Activated CD8-positive, alpha-beta memory T cell treated with anti-CD3 and anti-CD28 coated beads, Interleukin-2, amount 10 ng/mL, durations not matched to agents 7 days and 5 days (primary cell): ENCODE measurements at regions not wholly inside any gene's neighbourhood (a gene's known extent, or its start where the extent isn't known, plus 50 kb on each side); places are given as distances from the start of the nearest gene placed in this dataset.

Source experiments
- ATAC-seq: fragments of 150-1000 bp; cut with Tn5 transposase; one replicate; pipeline ENCODE4 v1.10.0; 2021; ENCODE audit warnings: moderate library complexity
- CTCF ChIA-PET: fragments of 350-600 bp; sonication (Branson Sonifier 250); formaldehyde crosslinking; loops from one replicate; lab custom pipeline; 2021; ENCODE audit warnings: antibody characterized with exemption; lab: Charles Lee
- DNase-seq: peaks from one replicate; pipeline ENCODE4 v3.0.0-alpha.2; 2020
- H3K27ac Mint-ChIP-seq: one replicate; pipeline ENCODE4 v1.8.0; 2021; ENCODE audit warnings: mild to moderate bottlenecking, mixed read lengths
- H3K27me3 Mint-ChIP-seq: one replicate; pipeline ENCODE4 v1.8.0; 2021; ENCODE audit warnings: mixed read lengths
- H3K36me3 Mint-ChIP-seq: one replicate; pipeline ENCODE4 v1.8.0; 2021; ENCODE audit warnings: mild to moderate bottlenecking, mixed read lengths
- H3K4me1 Mint-ChIP-seq: one replicate; pipeline ENCODE4 v1.8.0; 2021; ENCODE audit warnings: mixed read lengths
- H3K4me3 Mint-ChIP-seq: one replicate; pipeline ENCODE4 v1.8.0; 2021; ENCODE audit warnings: mild to moderate bottlenecking, moderate library complexity, mixed read lengths
- H3K9me3 Mint-ChIP-seq: one replicate; pipeline ENCODE4 v1.8.0; 2022; ENCODE audit warnings: low read depth, mixed read lengths

DNA sequence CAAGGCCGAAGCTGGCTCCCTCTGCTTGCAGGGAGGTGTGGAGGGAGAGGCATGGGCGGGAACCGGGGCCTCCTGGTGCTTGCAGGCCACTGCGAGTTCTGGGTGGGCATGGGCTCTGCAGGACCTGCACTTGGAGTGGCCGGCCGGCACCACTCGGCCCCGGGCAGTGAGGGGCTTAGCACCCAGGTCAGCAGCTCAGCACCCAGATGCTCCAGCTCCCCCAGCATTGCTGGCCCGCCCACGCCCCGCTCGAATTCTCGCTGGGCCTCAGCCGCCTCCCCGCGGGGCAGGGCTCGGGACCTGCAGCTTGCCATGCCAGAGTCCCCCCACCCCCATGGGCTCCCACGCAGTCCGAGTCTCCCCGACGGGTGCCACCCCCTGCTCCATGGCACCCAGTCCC lies 176.2 kb upstream of the FAM98A start:
- Mint-ChIP-seq H3K27ac (no peak overlapping the region), H3K36me3 (no peaks in the 10 kb centered on the region)

DNA sequence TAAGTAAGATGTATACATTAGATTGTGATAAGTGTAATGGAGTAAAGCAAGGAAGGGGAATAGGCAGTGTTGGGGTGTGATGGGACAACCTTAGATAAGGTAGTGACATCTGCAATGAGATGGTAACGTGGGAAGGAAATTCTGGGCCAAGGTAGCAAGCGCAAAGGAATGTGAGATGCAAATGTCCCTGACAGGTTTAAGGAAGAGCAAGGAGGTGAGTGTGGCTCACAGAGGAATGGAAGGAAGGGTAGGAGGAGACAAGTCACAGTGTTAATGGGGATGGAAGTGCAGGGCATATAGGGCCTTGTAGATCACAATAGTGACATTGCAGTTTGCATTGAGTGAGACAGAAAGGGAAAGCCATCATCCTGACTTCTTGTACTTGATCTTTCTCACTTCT lies 170.9 kb upstream of the FAM98A start:
- Mint-ChIP-seq H3K36me3 (no peaks in the 10 kb centered on the region), H3K27me3 (no peaks in the 10 kb centered on the region), H3K4me3 (no peak overlapping the region), H3K9me3 (no peaks in the 10 kb centered on the region), H3K27ac (no peak overlapping the region), H3K4me1 (no peaks in the 10 kb centered on the region)
- CTCF ChIA-PET, result no interaction called here
- ATAC-seq (no peak), DNase-seq (no peak)

More for the DNA sequence above, 176.2 kb upstream of the FAM98A start:
- no peaks in the 10 kb centered on the region for H3K9me3 Mint-ChIP-seq
- no peaks in the 10 kb centered on the region for H3K27me3 Mint-ChIP-seq
- no peak overlapping the region for H3K4me3 Mint-ChIP-seq
- H3K4me1 Mint-ChIP-seq, result no peaks in the 10 kb centered on the region
- CTCF ChIA-PET, result no interaction called here
- ATAC-seq (no peak), DNase-seq (no peak)

DNA sequence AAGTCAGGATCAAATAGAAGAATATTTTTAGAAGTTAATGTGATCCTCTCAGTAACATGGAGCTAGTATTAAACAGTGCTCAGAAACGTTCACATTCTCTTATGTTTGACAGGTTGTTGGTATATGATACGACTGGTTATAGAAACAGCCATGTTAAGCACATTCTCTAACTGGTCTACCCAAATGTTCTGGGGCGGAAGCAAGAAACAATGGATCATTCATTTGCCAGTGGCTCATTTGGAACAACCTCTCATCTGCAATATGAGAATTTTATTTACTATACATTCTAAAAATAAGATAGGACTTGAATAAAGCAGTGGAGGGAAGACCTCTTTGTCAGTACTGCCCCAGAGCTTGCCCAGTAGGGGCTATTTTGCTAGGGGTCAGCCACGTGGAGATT lies 167.1 kb upstream of the FAM98A start:
- Mint-ChIP-seq H3K36me3 (no peaks in the 10 kb centered on the region), H3K9me3 (no peaks in the 10 kb centered on the region), H3K4me3 (no peak overlapping the region), H3K4me1 (no peaks in the 10 kb centered on the region), H3K27me3 (no peaks in the 10 kb centered on the region), H3K27ac (no peak overlapping the region)
- DNase-seq (no peak), ATAC-seq (no peak)
- CTCF ChIA-PET, result no interaction called here

DNA sequence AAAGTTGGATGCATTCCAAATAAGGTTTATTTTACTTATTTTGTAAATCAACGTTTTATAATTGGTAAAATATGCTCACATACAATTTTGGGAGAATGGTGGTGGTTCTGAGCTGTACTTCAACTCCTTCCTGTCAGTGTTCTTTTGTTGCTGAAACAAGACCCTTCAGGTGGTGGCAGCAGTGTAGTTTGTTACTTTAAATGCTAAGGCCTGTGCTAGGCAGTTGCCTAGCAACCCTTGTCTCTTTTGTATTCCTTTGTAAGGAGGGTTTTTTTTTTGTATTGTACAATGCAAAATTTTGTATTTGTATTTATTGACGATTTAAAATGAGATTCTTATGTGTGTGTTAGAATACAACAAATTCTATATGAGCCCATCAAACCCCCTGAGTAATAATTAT lies 166.0 kb upstream of the FAM98A start:
- H3K36me3 Mint-ChIP-seq, result no peaks in the 10 kb centered on the region
- no peaks in the 10 kb centered on the region for H3K4me1 Mint-ChIP-seq
- DNase-seq (no peak), ATAC-seq (no peak)
- CTCF ChIA-PET, result no interaction called here
- no peaks in the 10 kb centered on the region for H3K27me3 Mint-ChIP-seq
- H3K4me3 Mint-ChIP-seq, result no peak overlapping the region
- no peak overlapping the region for H3K27ac Mint-ChIP-seq
- H3K9me3 Mint-ChIP-seq, result peaks cover 2% of the 10 kb centered on the region

DNA sequence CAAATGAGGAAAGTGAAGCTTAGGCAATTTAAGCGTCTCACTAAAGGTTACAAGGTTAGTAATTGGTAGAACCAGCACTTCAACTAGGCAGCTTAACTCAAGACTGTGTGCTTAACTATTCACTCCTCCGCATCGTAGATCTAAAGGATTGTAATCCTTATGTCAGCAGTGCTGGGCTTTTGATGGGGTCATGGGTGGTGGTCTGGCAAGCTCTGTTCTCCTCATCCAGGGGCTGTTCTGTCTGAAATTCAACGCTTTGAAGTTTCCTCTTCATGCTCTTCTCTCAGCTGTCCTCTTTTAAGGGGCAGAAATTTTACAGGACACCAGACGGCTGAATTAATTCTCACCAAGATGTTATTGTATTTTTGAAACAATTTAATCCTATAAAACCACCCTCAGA lies 165.5 kb upstream of the FAM98A start:
- Mint-ChIP-seq H3K4me1 (no peaks in the 10 kb centered on the region), H3K4me3 (no peak overlapping the region), H3K27me3 (no peaks in the 10 kb centered on the region), H3K36me3 (no peaks in the 10 kb centered on the region), H3K9me3 (peaks cover 2% of the 10 kb centered on the region), H3K27ac (no peak overlapping the region)
- DNase-seq (no peak), ATAC-seq (no peak)
- CTCF ChIA-PET, result no interaction called here

DNA sequence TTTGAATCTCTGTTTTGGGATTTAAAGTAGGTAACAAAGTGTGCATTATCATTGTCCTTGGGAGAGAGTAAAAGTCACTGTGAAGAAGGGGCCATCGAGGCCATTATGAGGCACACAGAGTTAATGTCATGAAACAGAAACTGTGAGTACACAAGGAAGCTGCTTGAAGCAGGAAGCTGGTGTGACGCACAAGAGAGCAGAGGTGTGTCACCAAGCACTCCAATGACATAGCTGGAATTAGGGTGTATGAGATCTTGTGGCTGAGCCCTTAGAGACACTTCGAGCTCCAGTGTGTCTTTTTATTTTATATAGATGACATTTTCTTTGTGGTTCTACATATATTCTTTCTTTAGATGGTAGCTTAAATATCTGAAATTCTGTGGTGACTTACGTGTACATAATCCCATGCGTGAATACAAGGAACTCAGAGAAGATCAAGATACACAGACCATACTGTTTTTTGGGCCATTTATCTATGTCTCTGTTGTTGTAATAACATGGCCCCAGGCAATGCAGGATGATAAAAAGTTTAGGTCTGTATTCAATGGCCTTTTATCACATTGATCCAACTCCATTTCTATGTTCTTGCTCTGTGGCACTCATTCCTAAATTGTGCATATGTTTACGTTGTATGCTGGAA lies 164.7 kb upstream of the FAM98A start:
- DNase-seq (no peak), ATAC-seq (no peak)
- peaks cover 2% of the 10 kb centered on the region for H3K9me3 Mint-ChIP-seq
- no peaks in the 10 kb centered on the region for H3K36me3 Mint-ChIP-seq
- H3K4me3 Mint-ChIP-seq, result no peak overlapping the region
- no peaks in the 10 kb centered on the region for H3K4me1 Mint-ChIP-seq
- H3K27me3 Mint-ChIP-seq, result no peaks in the 10 kb centered on the region
- CTCF ChIA-PET, result no interaction called here
- H3K27ac Mint-ChIP-seq, result no peak overlapping the region

DNA sequence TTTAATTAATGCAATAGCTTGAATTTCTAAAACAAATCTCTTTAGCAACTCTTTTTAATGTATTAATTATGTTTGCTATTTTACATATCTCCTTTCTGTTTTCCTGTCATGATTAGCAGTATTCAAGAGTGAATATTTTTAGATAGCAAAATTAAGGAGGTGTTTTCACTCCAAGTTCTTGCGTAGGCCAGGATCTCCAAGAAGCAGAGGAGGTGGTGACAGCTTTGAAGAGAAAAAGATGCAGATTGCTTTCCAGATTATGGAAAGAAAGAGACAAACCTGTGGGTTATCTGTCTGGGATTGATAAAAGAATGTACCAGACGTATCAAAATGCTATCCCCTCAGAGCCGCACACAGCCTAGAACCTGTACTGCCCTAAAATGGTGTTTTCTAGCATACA lies 163.5 kb upstream of the FAM98A start:
- no peaks in the 10 kb centered on the region for H3K36me3 Mint-ChIP-seq
- peaks cover 2% of the 10 kb centered on the region for H3K9me3 Mint-ChIP-seq
- CTCF ChIA-PET, result no interaction called here
- no peak overlapping the region for H3K4me3 Mint-ChIP-seq
- H3K27me3 Mint-ChIP-seq, result no peaks in the 10 kb centered on the region
- DNase-seq, result no peak
- no peak for ATAC-seq
- H3K27ac Mint-ChIP-seq, result no peak overlapping the region
- no peaks in the 10 kb centered on the region for H3K4me1 Mint-ChIP-seq

DNA sequence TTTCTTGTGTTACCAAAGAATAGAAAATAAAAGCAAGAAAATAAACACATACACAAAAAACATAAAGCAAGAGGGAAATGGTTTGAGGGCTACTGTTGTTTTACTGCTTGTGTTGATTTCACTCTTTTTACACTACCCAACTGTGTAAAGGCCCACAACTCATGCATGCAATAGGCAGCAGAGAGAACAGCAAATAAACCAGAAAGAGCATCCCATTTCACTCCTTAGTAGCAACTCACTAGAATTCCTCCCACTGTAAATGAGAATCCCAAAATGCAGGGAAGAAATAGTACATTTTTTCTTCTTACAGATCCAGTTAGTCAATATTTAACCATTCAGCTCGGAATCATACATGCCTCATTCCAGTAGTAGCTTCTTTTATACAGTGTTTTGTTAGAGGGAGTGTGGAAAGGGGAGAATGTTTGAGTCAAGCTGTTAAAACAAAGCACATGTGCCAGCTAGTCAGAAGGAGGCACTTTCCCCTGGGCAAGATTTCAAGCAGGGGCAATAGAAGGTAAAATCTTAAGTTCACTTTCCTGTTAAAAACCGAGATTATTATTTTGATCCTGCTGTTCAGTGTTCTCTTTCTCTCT lies 147.2 kb upstream of the FAM98A start:
- Mint-ChIP-seq H3K27me3 (no peaks in the 10 kb centered on the region), H3K36me3 (no peaks in the 10 kb centered on the region), H3K4me1 (no peaks in the 10 kb centered on the region), H3K4me3 (no peak overlapping the region), H3K27ac (no peak overlapping the region), H3K9me3 (no peaks in the 10 kb centered on the region)
- CTCF ChIA-PET, result no interaction called here
- ATAC-seq, result no peak
- DNase-seq, result no peak

DNA sequence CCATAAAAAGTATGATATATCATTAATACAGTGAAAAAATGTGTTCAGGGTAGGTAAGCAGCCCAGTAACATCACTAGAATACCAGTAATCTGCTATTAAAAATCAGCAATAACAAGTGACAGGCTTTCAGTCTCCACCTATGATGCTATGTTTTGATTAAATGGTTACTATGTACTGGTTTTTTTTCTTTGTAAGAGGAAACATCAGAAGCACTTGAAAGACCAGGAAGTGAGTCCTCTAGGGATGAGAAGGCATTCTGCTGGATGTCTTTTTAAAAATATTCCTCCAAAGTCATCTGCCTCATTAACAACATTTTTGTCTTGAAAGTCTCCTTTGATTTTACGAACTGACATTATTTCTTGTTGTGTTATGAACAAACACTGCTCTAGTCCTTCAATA lies 136.0 kb upstream of the FAM98A start:
- CTCF ChIA-PET, result no interaction called here
- Mint-ChIP-seq H3K36me3 (no peaks in the 10 kb centered on the region), H3K4me1 (no peaks in the 10 kb centered on the region), H3K27me3 (no peaks in the 10 kb centered on the region), H3K27ac (no peak overlapping the region), H3K9me3 (no peaks in the 10 kb centered on the region), H3K4me3 (no peak overlapping the region)
- DNase-seq, result no peak
- ATAC-seq, result no peak

DNA sequence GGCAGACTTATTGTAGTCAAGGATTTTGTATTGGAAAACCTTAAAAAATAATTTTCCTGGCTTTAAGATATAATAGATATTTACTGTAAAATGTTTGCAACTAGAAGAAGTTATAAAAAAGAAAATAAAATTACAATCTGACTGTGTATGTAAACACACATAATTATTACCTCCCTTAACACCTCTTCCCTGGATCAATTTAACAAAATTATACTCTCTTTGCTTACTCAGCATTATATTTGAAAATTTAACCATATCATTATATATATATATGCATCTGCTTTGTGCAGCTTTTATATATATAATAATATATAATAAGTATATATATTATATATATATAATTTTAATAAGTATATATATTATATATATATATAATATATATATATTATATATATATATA lies 131.7 kb upstream of the FAM98A start:
- no peak overlapping the region for H3K4me3 Mint-ChIP-seq
- H3K27me3 Mint-ChIP-seq, result no peaks in the 10 kb centered on the region
- CTCF ChIA-PET, result no interaction called here
- H3K9me3 Mint-ChIP-seq, result no peaks in the 10 kb centered on the region
- H3K4me1 Mint-ChIP-seq, result no peaks in the 10 kb centered on the region
- DNase-seq (no peak), ATAC-seq (no peak)
- H3K27ac Mint-ChIP-seq, result no peak overlapping the region
- no peaks in the 10 kb centered on the region for H3K36me3 Mint-ChIP-seq

DNA sequence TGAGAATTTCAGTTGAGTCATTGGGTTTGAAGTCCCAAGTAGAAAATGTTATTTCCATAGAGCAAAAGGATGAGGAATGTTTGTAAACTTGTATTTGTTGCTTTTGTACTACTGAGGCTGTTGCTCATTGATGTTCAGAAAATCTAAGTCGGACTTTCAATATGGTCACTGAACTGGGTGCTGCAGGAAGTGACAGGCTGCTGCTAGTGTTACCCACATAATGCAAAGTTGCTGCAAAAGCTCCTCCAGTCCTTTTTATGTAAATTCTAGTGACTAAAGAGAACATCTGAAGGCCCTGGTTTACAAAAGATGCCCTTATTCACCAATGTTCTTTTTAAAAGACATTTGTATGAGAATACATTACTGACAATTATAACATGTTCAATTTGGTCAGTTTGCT lies 131.1 kb upstream of the FAM98A start:
- Mint-ChIP-seq H3K27me3 (no peaks in the 10 kb centered on the region), H3K4me1 (no peaks in the 10 kb centered on the region)
- no peak for ATAC-seq

DNA sequence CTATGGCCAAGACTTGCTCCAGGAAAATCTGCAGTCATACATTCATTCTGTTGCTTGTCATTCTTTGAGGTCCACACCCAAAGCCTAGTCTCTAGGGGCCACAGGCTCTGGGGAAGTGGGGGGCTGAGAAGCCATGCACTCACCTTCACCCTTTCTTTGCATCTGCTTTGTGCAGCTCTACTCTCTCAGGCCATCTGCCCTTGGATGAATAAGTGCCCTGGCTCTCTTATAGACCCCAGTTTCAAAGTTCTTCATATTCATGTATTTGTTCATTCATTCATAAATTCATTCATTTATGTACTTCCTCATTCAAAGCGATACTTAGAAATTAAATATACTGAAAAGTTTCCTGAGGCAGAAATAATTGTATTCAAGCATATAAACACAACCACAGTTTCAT lies 130.3 kb upstream of the FAM98A start:
- Mint-ChIP-seq H3K4me1 (no peaks in the 10 kb centered on the region), H3K27me3 (no peaks in the 10 kb centered on the region), H3K36me3 (no peaks in the 10 kb centered on the region), H3K4me3 (no peak overlapping the region), H3K27ac (no peak overlapping the region), H3K9me3 (no peaks in the 10 kb centered on the region)
- no peak for DNase-seq
- CTCF ChIA-PET, result no interaction called here
- no peak for ATAC-seq

More for the DNA sequence above, 131.1 kb upstream of the FAM98A start:
- H3K36me3 Mint-ChIP-seq, result no peaks in the 10 kb centered on the region
- CTCF ChIA-PET, result no interaction called here
- no peaks in the 10 kb centered on the region for H3K9me3 Mint-ChIP-seq
- no peak for DNase-seq
- no peak overlapping the region for H3K4me3 Mint-ChIP-seq
- H3K27ac Mint-ChIP-seq, result no peak overlapping the region

DNA sequence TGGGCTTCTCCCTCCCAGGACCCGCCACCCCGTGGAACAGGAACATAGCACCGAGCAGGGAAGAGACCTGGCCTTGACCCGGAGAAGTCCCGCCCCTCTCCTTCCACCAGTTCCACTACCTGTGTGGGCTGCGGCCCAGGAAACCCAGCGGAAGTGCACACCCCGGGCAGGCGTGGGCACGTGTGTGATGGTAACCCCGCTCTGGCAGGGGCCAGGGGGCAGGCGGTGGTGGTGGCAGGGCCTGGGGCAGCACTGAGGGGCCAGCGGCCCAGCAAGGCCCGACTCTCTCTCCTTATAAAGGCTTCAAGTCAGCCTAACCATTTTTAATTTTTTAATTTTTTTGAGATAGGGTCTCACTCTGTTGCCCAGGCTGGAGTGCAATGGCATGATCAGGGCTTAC lies 129.0 kb upstream of the FAM98A start:
- no peak for ATAC-seq
- H3K27me3 Mint-ChIP-seq, result no peaks in the 10 kb centered on the region

DNA sequence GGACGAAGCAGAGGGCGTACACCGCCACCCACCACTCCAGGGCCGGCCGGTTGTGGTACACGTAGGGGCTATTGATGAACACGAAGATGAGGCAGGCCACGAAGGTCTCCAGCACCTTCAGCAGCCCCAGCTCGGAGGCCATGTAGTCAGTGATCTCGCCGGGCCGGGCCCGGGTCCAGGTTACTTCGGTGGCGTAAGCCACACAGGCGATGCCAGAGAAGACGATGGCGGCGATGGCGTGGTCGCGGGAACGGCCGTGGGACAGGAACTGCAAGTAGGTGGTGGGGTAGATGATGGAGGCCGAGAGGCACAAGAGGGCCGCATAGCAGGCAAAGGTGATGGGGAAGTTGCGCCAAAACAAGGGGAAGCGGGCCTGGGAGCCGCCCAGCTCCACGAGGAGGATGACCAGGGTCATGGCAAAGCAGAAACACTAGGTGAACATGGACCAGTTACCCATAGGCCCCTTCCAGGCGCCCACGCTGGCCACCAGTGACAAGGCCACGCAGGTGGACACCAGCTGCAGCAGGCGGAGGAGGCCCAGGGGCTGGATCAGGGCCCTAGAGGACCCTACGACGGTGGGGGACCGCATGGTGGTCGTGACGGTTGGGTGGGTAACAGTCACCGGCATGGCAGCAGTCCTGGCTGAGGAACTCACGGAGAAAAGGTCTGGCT lies 128.4 kb upstream of the FAM98A start:
- Mint-ChIP-seq H3K27ac (no peak overlapping the region), H3K9me3 (no peaks in the 10 kb centered on the region), H3K4me3 (no peak overlapping the region), H3K4me1 (no peaks in the 10 kb centered on the region), H3K36me3 (no peaks in the 10 kb centered on the region), H3K27me3 (no peaks in the 10 kb centered on the region)
- ATAC-seq (no peak), DNase-seq (no peak)
- CTCF ChIA-PET, result no interaction called here

More for the DNA sequence above, 129.0 kb upstream of the FAM98A start:
- Mint-ChIP-seq H3K27ac (no peak overlapping the region), H3K4me3 (no peak overlapping the region), H3K36me3 (no peaks in the 10 kb centered on the region), H3K4me1 (no peaks in the 10 kb centered on the region), H3K9me3 (no peaks in the 10 kb centered on the region)
- DNase-seq, result no peak
- CTCF ChIA-PET, result no interaction called here
